AG04450 (cell line): ENCODE measurements at regions not wholly inside any gene's neighbourhood (a gene's known extent, or its start where the extent isn't known, plus 50 kb on each side); places are given as distances from the start of the nearest gene placed in this dataset.

Experiments
- CTCF ChIA-PET: fragments of 300-600, 350-600 bp; formaldehyde crosslinking; extraction: SDS; loops from one replicate; lab custom pipeline; 2022; ENCODE audit warnings: antibody characterized with exemption, inconsistent platforms; lab: Charles Lee
- POLR2A ChIA-PET: fragments of 350-600 bp; formaldehyde crosslinking; extraction: SDS; loops from one replicate; lab custom pipeline; 2021; ENCODE audit warnings: antibody characterized with exemption, inconsistent platforms; lab: Yijun Ruan, JAX
- DNase-seq: peaks from one replicate; pipeline ENCODE4 v3.0.0-alpha.2; 2011; ENCODE audit warnings: low read depth, low spot score
- H3K27ac ChIP-seq: one replicate; pipeline ENCODE4 v1.5.1; 2012; ENCODE audit warnings: low read depth, low read length, control low read depth
- H3K27me3 ChIP-seq: one replicate; pipeline ENCODE4 v1.6.0; 2012; ENCODE audit warnings: low read length; ENCODE audit not compliant: control insufficient read depth, insufficient read depth
- H3K4me3 ChIP-seq: 2 replicates; pipeline ENCODE4 v1.5.1; 2011; ENCODE audit warnings: mild to moderate bottlenecking, low read depth, low read length, control low read depth
- H3K9me3 ChIP-seq: 2 replicates; pipeline ENCODE4 v1.5.1; 2012; ENCODE audit warnings: low read length; ENCODE audit not compliant: control insufficient read depth, insufficient read depth
- CTCF ChIP-seq: IDR thresholded peaks from 2 replicates; pipeline ENCODE4 v1.5.1; 2011; ENCODE audit warnings: low read depth, low read length, control low read depth, inconsistent platforms

GRCh38 chr6:113412589-113413357 lies 444.4 kb upstream of the MARCKS start:
- CTCF ChIA-PET = interaction anchor here (0.6 to 1.3 kb wide), 6 partner anchors 22 to 466 kb away, joined by 3 to 8 read pairs (median 3); no protein-coding TSS in a partner anchor
- no peak for TF ChIP-seq CTCF
- Histone ChIP-seq H3K27ac (no peak overlapping the region), H3K27me3 (no peaks in the 10 kb centered on the region), H3K4me3 (no peak overlapping the region), H3K9me3 (no peaks in the 10 kb centered on the region)
- POLR2A ChIA-PET = no interaction called here
- no peak for DNase-seq

- H3K9me3 ChIP-seq = no peaks in the 10 kb centered on the region
- no peak overlapping the region for H3K4me3 ChIP-seq
- TF ChIP-seq CTCF = peak; percentile 72
- no peak overlapping the region for H3K27ac ChIP-seq
- POLR2A ChIA-PET = no interaction called here
- DNase-seq = peak; percentile 36
- H3K27me3 ChIP-seq = no peaks in the 10 kb centered on the region
- CTCF ChIA-PET = interaction anchor here (0.6 to 0.7 kb wide), 2 partner anchors 9 to 21 kb away, joined by 3 read pairs; no protein-coding TSS in a partner anchor
These were observed 442.6 kb upstream of the MARCKS start for GRCh38 chr6:113414511-113414910.

- no peak for DNase-seq
- H3K27me3 ChIP-seq = no peaks in the 10 kb centered on the region
- no peak overlapping the region for H3K27ac ChIP-seq
- no peak overlapping the region for H3K4me3 ChIP-seq
- ChIA-PET POLR2A (no interaction called here), CTCF (interaction anchor here (0.5 to 1.1 kb wide), 2 partner anchors 308 to 442 kb away, joined by 3 read pairs; no protein-coding TSS in a partner anchor)
- H3K9me3 ChIP-seq = no peaks in the 10 kb centered on the region
- no peak for TF ChIP-seq CTCF
These were observed 441.0 kb upstream of the MARCKS start for GRCh38 chr6:113416170-113416569.

DNA sequence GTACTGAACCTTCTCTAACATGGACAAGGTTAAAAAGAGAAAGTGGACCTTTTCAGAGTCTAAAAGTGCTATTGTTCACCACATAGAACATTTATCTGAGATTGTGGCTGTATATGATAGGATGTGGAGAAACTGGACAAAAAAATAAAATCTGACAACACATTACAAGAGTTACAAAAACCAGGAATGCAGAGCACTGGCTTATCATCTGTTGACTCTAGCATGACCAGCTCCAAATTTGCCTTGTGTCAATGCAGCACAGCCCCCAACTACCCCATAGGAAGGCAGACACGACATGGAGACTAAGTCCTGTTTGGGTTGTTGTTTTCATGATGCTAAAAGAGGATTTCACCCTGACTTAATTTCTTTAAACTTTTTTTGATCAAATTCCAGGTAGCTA lies 436.9 kb upstream of the MARCKS start:
- no peaks in the 10 kb centered on the region for H3K27me3 ChIP-seq
- ChIA-PET CTCF (no interaction called here), POLR2A (no interaction called here)
- H3K9me3 ChIP-seq = no peaks in the 10 kb centered on the region
- no peak for DNase-seq
- H3K27ac ChIP-seq = no peak overlapping the region
- no peak overlapping the region for H3K4me3 ChIP-seq
- TF ChIP-seq CTCF = no peak

DNA sequence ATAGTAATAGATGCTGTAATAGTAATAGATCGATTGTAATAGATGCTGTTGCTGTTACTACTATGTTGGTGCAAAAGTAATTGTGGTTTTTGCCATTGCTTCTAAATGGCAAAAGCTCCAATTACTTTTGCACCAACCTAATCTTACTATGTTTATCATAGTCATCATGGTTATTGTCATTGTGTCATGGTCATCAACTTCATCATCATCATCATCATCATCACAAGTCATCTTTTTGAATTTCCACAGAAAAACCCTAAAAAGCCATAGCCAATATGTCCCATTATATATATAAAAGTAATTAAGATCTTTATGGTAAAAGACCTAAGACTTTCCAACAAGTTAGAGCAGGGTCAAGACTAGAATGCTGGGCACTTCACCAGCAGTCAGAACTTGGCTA lies 435.1 kb upstream of the MARCKS start:
- no peak overlapping the region for H3K4me3 ChIP-seq
- TF ChIP-seq CTCF = no peak
- POLR2A ChIA-PET = no interaction called here
- CTCF ChIA-PET = no interaction called here
- no peaks in the 10 kb centered on the region for H3K9me3 ChIP-seq
- DNase-seq = no peak
- no peak overlapping the region for H3K27ac ChIP-seq
- H3K27me3 ChIP-seq = no peaks in the 10 kb centered on the region
